Mucosa of descending colon (tissue), 3 donors: ENCODE measurements at regions not wholly inside any gene's neighbourhood (a gene's known extent, or its start where the extent isn't known, plus 50 kb on each side); places are given as distances from the start of the nearest gene placed in this dataset.

Experiments
- ATAC-seq: fragments of 200-7000 bp; cut with Tn5 transposase; one replicate; pipeline ENCODE4 v1.9.1; 2020; ENCODE audit warnings: mild to moderate bottlenecking, moderate library complexity
- DNase-seq, 3 donors: peaks; one replicate each; pipeline ENCODE4 v3.0.0-alpha.2; 2020
- H3K36me3 ChIP-seq: fragments of 200-600 bp; one replicate; pipeline ENCODE4 v1.8.0; 2021; ENCODE audit warnings: low read depth, mild to moderate bottlenecking
- H3K4me1 ChIP-seq: fragments of 200-600 bp; one replicate; pipeline ENCODE4 v1.8.0; 2021; ENCODE audit warnings: low read depth, mild to moderate bottlenecking
- H3K4me3 ChIP-seq: fragments of 200-600 bp; one replicate; pipeline ENCODE4 v1.8.0; 2021; ENCODE audit warnings: mild to moderate bottlenecking
- H3K9me3 ChIP-seq: fragments of 200-600 bp; one replicate; pipeline ENCODE4 v1.8.0; 2021; ENCODE audit warnings: mild to moderate bottlenecking
- intact Hi-C, 2 donors: fragments of 100-400 bp; cut with DNase I in 1 of 2; cut with micrococcal nuclease in 1 of 2; formaldehyde crosslinking; loops; one replicate each; pipeline versions ENCODE4 v1.11.0 to v1.11.1; 2022; cut with DNase I, micrococcal nuclease
- TF ChIP-seq, protein P1 (sequence below): fragments of 200-600 bp; IDR thresholded peaks from one replicate; pipeline ENCODE4 v1.8.0; 2022; ENCODE audit warnings: antibody characterized with exemption, mild to moderate bottlenecking
- donor health status: DM: no; HTN: no; CAD: no; lungs with moderate emphysema.
- donor health status: DM: no; HTN: no; CAD: no.
- donor health status: DM: no; HTN: yes; CAD: no.

DNA sequence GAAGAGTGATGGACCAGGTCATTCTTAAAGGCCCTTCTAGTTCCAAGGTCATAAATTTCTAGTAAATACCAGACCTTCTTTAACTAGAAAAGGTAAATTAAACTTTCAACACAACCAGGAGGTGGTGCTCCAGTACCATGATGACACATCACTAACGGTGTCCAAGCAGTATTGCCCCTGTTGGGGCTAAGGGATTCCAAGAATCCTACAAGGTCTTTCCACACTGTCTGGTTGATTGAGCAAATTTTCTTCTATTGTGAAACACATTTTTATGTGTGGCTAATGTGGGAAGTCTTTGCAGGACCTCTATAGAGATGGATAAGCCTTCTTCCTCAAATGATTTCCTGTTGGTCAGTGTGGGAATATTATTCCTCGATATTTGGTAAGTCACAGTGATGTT lies 459.6 kb upstream of the PAPPA start:
- no peaks in the 10 kb centered on the region for H3K9me3 ChIP-seq
- H3K4me1 ChIP-seq: no peaks in the 10 kb centered on the region
- intact Hi-C loops: no loop called here
- no peak for DNase-seq
- no peak for ATAC-seq
- H3K4me3 ChIP-seq: no peak overlapping the region
- H3K36me3 ChIP-seq: no peaks in the 10 kb centered on the region
- TF ChIP-seq, protein P1, sequence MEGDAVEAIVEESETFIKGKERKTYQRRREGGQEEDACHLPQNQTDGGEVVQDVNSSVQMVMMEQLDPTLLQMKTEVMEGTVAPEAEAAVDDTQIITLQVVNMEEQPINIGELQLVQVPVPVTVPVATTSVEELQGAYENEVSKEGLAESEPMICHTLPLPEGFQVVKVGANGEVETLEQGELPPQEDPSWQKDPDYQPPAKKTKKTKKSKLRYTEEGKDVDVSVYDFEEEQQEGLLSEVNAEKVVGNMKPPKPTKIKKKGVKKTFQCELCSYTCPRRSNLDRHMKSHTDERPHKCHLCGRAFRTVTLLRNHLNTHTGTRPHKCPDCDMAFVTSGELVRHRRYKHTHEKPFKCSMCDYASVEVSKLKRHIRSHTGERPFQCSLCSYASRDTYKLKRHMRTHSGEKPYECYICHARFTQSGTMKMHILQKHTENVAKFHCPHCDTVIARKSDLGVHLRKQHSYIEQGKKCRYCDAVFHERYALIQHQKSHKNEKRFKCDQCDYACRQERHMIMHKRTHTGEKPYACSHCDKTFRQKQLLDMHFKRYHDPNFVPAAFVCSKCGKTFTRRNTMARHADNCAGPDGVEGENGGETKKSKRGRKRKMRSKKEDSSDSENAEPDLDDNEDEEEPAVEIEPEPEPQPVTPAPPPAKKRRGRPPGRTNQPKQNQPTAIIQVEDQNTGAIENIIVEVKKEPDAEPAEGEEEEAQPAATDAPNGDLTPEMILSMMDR: no peak

- Histone ChIP-seq H3K36me3 (no peaks in the 10 kb centered on the region), H3K4me1 (no peaks in the 10 kb centered on the region), H3K9me3 (no peaks in the 10 kb centered on the region), H3K4me3 (no peak overlapping the region)
- TF ChIP-seq, protein P1: no peak
- intact Hi-C loops: no loop called here
- DNase-seq (no peak), ATAC-seq (no peak)
Observed at GRCh38 chr9:115694991-115695390, 458.6 kb upstream of the PAPPA start.

- TF ChIP-seq, protein P1: no peak
- DNase-seq: no peak
- intact Hi-C loops: no loop called here
- Histone ChIP-seq H3K9me3 (no peaks in the 10 kb centered on the region), H3K36me3 (no peaks in the 10 kb centered on the region), H3K4me1 (no peaks in the 10 kb centered on the region), H3K4me3 (no peak overlapping the region)
- ATAC-seq: no peak
Observed at GRCh38 chr9:115712981-115713380, 440.6 kb upstream of the PAPPA start.

GRCh38 chr9:115715666-115716065 lies 437.9 kb upstream of the PAPPA start:
- Histone ChIP-seq H3K36me3 (no peaks in the 10 kb centered on the region), H3K4me3 (no peak overlapping the region), H3K9me3 (no peaks in the 10 kb centered on the region), H3K4me1 (no peaks in the 10 kb centered on the region)
- TF ChIP-seq, protein P1: no peak
- DNase-seq (no peak), ATAC-seq (no peak)
- intact Hi-C loops: no loop called here

GRCh38 chr9:115717298-115717697 lies 436.3 kb upstream of the PAPPA start:
- H3K4me1 ChIP-seq: no peaks in the 10 kb centered on the region
- intact Hi-C loops: no loop called here
- no peaks in the 10 kb centered on the region for H3K9me3 ChIP-seq
- TF ChIP-seq, protein P1: no peak
- no peaks in the 10 kb centered on the region for H3K36me3 ChIP-seq
- H3K4me3 ChIP-seq: no peak overlapping the region
- ATAC-seq: no peak
- DNase-seq: no peak

- DNase-seq (no peak), ATAC-seq (no peak)
- no peaks in the 10 kb centered on the region for H3K9me3 ChIP-seq
- intact Hi-C loops: no loop called here
- no peak overlapping the region for H3K4me3 ChIP-seq
- no peaks in the 10 kb centered on the region for H3K36me3 ChIP-seq
- H3K4me1 ChIP-seq: no peaks in the 10 kb centered on the region
- TF ChIP-seq, protein P1: no peak
Observed at GRCh38 chr9:115717711-115718173, 435.8 kb upstream of the PAPPA start.
